SKM-1 treated with dmso at 0.1 percent for 144 hours (cell line): ENCODE measurements at regions not wholly inside any gene's neighbourhood (a gene's known extent, or its start where the extent isn't known, plus 50 kb on each side); places are given as distances from the start of the nearest gene placed in this dataset.

ENCODE experiments used
- DNase-seq: peaks from one replicate; lab custom pipeline; 2025; ENCODE audit not compliant: unreplicated experiment; lab: John Stamatoyannopoulos, UW

DNA sequence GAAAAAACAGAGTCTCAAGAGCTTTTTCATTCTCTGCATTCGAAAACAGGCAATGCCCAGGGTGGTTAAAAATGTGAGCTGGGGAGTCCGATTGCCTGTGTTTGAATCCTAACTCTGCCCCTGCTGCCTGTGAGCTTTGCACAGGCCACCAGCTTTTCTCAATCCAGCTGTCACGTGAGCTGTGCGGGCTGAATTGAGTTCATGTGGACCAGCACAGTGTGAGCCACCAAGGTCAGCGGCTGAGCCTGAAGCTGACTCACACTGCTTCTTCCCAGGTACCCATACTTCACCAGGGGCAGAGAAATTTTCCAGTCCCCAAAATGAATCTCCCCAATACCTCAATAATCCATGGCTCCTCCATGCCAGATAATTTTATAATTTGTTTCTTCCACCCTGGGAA lies 64.4 kb upstream of the SLCO3A1 start:
- DNase-seq: no peak

DNA sequence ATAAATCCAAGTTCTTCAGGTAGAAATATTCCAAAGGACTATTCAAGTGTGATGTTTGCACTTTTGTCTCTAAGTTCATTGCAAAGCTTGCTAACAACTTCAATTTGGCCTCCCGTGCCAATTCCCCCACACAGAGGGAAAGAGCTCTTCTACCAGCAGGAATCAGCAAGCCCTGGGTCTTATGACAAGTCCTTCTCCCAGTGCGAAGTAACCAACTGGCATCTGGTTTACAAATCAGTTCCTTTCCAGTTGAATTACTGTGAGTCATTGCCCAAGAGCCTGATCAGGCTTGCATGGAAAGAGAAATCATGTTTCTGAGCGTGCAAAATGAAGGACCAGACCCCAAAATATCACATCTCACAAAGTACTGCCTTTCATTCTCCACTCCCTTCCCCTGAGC lies 62.7 kb upstream of the SLCO3A1 start:
- no peak for DNase-seq

DNA sequence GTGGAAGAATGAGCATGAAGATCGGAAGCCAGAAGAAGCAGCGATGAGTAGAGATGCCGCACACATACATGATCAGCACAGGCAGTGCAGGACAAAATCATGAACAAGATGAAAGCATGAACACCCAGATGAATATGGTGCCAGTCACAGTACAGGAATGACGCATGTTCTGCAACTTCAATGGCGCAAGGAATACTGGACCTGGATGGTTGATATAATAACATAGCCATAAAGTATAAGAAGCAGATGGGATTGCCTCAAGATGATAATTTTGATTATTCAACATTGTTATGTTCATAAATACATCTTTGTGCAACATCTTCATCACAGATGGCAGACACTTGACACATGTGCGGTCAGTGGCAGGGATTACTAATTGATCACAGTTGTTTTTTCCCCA lies 59.7 kb upstream of the SLCO3A1 start:
- no peak for DNase-seq

DNA sequence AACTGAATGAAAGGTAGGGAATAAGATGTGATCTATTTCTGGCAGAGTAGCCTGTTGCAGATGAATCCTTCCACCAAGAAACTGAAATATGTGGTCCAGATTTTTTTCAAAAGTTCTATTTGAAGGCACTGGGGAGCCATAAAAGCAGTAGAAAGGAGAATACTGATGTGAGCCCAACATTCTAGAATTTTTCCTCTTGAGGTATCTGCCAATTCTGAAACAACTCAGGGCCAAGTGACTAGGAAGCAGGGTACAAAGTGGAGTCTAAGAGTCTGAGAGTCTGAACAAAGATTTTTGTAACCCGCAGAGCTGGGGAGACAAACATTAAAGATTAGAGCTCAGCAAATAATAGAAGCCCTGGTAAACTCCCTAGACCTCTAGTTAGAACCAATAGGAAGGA lies 58.3 kb upstream of the SLCO3A1 start:
- no peak for DNase-seq

DNA sequence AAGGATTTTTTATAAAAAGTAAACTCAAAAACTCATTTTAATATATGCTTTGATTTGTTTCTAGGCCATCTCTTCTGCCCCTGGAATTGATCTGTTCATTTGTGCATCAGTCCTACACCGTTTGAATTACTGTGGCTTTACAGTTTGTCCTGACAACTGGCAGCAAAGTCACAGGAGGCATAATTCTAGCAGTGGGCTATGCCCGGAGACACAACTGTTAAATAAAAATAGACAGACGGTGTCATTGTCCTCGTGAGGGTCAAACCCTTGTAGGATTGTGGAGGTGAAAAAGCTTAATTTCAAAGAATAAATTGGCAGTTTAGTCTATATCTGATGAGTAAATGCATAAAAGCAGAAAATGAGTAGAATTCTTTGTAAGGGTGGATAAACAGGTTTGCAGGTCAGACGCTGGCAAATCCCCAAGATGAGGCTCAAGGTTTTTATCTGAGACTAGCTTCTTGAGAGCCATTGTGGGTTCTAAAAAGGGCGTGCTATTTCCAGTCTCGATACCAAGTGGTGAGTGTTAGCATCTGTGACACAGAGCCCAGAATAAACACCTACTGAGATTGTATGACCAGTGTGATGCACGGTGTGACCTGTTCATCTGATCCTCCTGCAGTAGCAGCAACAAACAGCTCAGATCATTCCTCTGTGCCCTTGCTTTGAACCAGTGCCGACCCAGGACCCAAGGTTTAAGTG lies 51.5 kb upstream of the SLCO3A1 start:
- DNase-seq: no peak

DNA sequence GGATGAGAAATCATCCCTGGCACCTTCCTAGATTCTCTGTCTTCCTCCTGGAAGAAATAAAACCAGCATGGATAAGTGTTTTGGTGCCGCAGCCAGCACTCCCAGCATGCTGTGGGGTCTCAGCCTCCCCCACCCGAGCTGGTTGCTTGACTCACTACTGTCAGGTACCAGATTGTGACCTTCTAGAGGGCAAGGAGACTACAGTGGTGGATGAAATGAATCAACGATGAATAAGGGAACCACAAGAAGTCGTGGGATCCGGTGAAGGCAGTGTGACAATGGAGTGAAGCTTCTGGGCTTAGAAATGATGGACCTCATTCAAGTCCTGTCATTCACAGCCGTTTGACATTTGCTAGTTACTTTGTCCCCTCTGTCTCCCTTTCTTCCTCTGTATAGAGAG lies 50.2 kb upstream of the SLCO3A1 start:
- DNase-seq: no peak
